ENCODE measurements at regions not wholly inside any gene's neighbourhood (a gene's known extent, or its start where the extent isn't known, plus 50 kb on each side); places are given as distances from the start of the nearest gene placed in this dataset.

DNA sequence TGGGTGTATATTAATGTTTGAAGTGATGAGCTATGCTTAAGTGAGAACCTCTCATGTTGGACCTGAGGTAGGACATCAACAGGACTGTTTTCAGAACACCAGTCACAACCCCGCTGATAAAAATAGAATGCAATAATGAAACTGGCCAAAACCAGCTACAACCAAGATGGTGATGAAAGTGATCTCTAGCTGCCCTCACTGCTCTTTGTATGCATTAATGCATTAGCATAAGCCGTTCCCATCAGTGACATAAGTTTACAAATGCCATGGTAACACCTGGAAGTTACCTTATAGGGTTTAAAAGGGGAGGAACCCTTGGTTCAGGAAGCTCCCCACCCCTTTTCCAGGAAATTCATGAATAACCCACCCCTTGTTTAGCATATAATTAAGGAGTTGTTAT lies 672.5 kb upstream of the EEF2KMT start:
- DNase-seq (ENCODE audit: insufficient read length, low spot score) = no peak
- FAIRE-seq = no peak
- TF ChIP-seq, protein P1, sequence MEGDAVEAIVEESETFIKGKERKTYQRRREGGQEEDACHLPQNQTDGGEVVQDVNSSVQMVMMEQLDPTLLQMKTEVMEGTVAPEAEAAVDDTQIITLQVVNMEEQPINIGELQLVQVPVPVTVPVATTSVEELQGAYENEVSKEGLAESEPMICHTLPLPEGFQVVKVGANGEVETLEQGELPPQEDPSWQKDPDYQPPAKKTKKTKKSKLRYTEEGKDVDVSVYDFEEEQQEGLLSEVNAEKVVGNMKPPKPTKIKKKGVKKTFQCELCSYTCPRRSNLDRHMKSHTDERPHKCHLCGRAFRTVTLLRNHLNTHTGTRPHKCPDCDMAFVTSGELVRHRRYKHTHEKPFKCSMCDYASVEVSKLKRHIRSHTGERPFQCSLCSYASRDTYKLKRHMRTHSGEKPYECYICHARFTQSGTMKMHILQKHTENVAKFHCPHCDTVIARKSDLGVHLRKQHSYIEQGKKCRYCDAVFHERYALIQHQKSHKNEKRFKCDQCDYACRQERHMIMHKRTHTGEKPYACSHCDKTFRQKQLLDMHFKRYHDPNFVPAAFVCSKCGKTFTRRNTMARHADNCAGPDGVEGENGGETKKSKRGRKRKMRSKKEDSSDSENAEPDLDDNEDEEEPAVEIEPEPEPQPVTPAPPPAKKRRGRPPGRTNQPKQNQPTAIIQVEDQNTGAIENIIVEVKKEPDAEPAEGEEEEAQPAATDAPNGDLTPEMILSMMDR (IDR thresholded peaks at IDR 0.05; ENCODE audit: insufficient read depth, missing control alignments) = no peak

GRCh38 chr16:5769513-5769912 lies 671.9 kb upstream of the EEF2KMT start:
- no peak for FAIRE-seq
- no peak for DNase-seq (ENCODE audit: insufficient read length, low spot score)
- TF ChIP-seq, protein P1 (IDR thresholded peaks at IDR 0.05; ENCODE audit: insufficient read depth, missing control alignments) = no peak

DNA sequence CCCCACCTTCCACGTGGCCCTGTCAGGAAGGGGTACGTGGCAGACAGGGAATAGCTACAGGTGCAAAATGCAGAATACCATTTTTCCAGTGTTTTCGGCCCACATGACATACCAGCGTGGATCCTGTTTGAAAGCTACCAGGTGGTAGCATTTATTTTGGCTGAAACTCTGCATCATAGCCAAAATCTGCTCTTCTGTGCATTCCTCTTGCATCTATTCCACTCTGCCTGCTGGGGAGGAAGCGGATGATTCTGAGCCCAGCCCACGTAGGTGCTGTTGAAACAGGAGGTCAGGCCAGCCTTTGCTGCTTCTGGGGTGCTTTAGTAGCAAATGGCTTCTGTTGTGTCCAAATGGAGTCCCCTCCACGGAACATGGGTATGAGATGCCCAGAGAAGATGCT lies 670.9 kb upstream of the EEF2KMT start:
- TF ChIP-seq, protein P1 (IDR thresholded peaks at IDR 0.05; ENCODE audit: insufficient read depth, missing control alignments) = no peak
- FAIRE-seq = no peak
- no peak for DNase-seq (ENCODE audit: insufficient read length, low spot score)

- TF ChIP-seq, protein P1 (IDR thresholded peaks at IDR 0.05; ENCODE audit: insufficient read depth, missing control alignments) = no peak
- no peak for FAIRE-seq
- DNase-seq (ENCODE audit: insufficient read length, low spot score) = no peak
Measured at GRCh38 chr16:5763176-5763575, 665.6 kb upstream of the EEF2KMT start.

DNA sequence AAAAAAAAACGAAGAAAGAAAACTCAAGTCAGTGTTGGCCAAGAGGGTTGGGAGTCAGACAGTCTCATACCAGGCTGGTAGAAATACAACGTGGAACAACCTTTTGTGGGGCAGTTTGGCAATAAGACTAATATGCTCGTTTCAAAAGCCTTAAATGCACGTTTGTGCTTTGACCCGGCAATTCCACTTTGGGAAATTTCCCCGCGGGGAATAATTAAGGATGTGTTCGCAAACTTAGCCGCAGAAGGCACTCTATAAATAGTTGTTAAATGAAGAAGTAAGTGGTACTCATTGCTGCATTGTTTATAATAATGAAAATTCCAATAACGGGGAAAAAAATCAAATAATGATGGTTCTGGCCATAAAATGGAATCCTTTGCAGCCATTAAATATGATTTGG lies 664.8 kb upstream of the EEF2KMT start:
- DNase-seq (ENCODE audit: insufficient read length, low spot score) (no peak), FAIRE-seq (no peak)
- TF ChIP-seq, protein P1 (IDR thresholded peaks at IDR 0.05; ENCODE audit: insufficient read depth, missing control alignments) = no peak

GRCh38 chr16:5761592-5761991 lies 664.0 kb upstream of the EEF2KMT start:
- no peak for FAIRE-seq
- TF ChIP-seq, protein P1 (IDR thresholded peaks at IDR 0.05; ENCODE audit: insufficient read depth, missing control alignments) = no peak
- DNase-seq (ENCODE audit: insufficient read length, low spot score) = no peak

GRCh38 chr16:5758281-5758680 lies 660.7 kb upstream of the EEF2KMT start:
- TF ChIP-seq, protein P1 (IDR thresholded peaks at IDR 0.05; ENCODE audit: insufficient read depth, missing control alignments) = no peak

More at GRCh38 chr16:5758281-5758680, 660.7 kb upstream of the EEF2KMT start:
- DNase-seq (ENCODE audit: insufficient read length, low spot score) (no peak), FAIRE-seq (no peak)
